Neuronal stem cell (in vitro differentiated cells): ENCODE measurements at regions not wholly inside any gene's neighbourhood (a gene's known extent, or its start where the extent isn't known, plus 50 kb on each side); places are given as distances from the start of the nearest gene placed in this dataset.

ENCODE experiments used
- DNase-seq: peaks from one replicate; pipeline ENCODE4 v3.0.0-alpha.2; 2013; ENCODE audit warnings: low spot score
- H2AFZ ChIP-seq: one replicate; pipeline ENCODE4 v1.6.1; 2013; ENCODE audit warnings: mild to moderate bottlenecking, low read length, inconsistent platforms
- H2AK5ac ChIP-seq: 2 replicates; pipeline ENCODE4 v1.6.1; 2013; ENCODE audit warnings: low read depth, mild to moderate bottlenecking, inconsistent platforms, low read length, moderate library complexity, mixed read lengths
- H2BK120ac ChIP-seq: 2 replicates; pipeline ENCODE4 v1.6.1; 2013; ENCODE audit warnings: low read depth, mild to moderate bottlenecking, inconsistent platforms, low read length, moderate library complexity, mixed read lengths
- H2BK12ac ChIP-seq: one replicate; pipeline ENCODE4 v1.6.1; 2013; ENCODE audit warnings: low read length, inconsistent platforms
- H2BK15ac ChIP-seq: 2 replicates; pipeline ENCODE4 v1.6.1; 2013; ENCODE audit warnings: mild to moderate bottlenecking, low read length, inconsistent platforms, mixed read lengths
- H2BK5ac ChIP-seq: one replicate; pipeline ENCODE4 v1.6.1; 2013; ENCODE audit warnings: inconsistent platforms, mild to moderate bottlenecking, low read length, moderate library complexity
- H3K14ac ChIP-seq: one replicate; pipeline ENCODE4 v1.6.1; 2013; ENCODE audit warnings: low read length, inconsistent platforms
- H3K18ac ChIP-seq: 2 replicates; pipeline ENCODE4 v1.6.1; 2013; ENCODE audit warnings: low read length, inconsistent platforms
- H3K23ac ChIP-seq: 2 replicates; pipeline ENCODE4 v1.6.1; 2013; ENCODE audit warnings: low read depth, mild to moderate bottlenecking, mixed read lengths, low read length, inconsistent platforms; ENCODE audit not compliant: poor library complexity
- H3K27ac ChIP-seq: replicated peaks from 3 replicates; pipeline ENCODE4 v1.5.1; 2013; ENCODE audit warnings: low read length, inconsistent platforms
- H3K27me3 ChIP-seq, 3 experiments: 2 replicates each; pipeline ENCODE4 v1.6.1; 2013; ENCODE audit warnings: low read length in 3 of 3, mild to moderate bottlenecking in 2 of 3, inconsistent platforms in 1 of 3, low read depth in 1 of 3, mixed read lengths in 1 of 3, moderate library complexity in 1 of 3; ENCODE audit not compliant: control insufficient read depth in 3 of 3, insufficient read depth in 3 of 3
- H3K36me3 ChIP-seq, 2 donors: replicated peaks in 1 of 2; 2 replicates each; pipeline ENCODE4 v1.6.1; 2013; ENCODE audit warnings: low read length in 2 of 2; ENCODE audit not compliant: control insufficient read depth in 2 of 2, insufficient read depth in 2 of 2
- H3K4ac ChIP-seq: 2 replicates; pipeline ENCODE4 v1.6.1; 2013; ENCODE audit warnings: inconsistent platforms, mild to moderate bottlenecking, low read length, moderate library complexity
- H3K4me1 ChIP-seq, 2 donors: 1 replicate in 1 of 2; 2 replicates in 1 of 2; pipeline ENCODE4 v1.6.1; 2013; ENCODE audit warnings: low read length in 2 of 2, low read depth in 1 of 2; ENCODE audit not compliant: control insufficient read depth in 2 of 2, insufficient read depth in 1 of 2
- H3K4me2 ChIP-seq: one replicate; pipeline ENCODE4 v1.6.1; 2013; ENCODE audit warnings: mild to moderate bottlenecking, low read length, inconsistent platforms; ENCODE audit not compliant: insufficient read depth, poor library complexity, severe bottlenecking
- H3K4me3 ChIP-seq, 2 donors: 2 replicates each; pipeline ENCODE4 v1.5.1; 2013; ENCODE audit warnings: low read length in 2 of 2, mild to moderate bottlenecking in 2 of 2, inconsistent platforms in 1 of 2, moderate library complexity in 1 of 2
- H3K79me1 ChIP-seq: one replicate; pipeline ENCODE4 v1.6.1; 2013; ENCODE audit warnings: low read depth, mild to moderate bottlenecking, inconsistent platforms, low read length, moderate library complexity
- H3K9ac ChIP-seq: one replicate; pipeline ENCODE4 v1.6.1; 2013; ENCODE audit warnings: mild to moderate bottlenecking, low read depth, low read length, inconsistent platforms; ENCODE audit not compliant: poor library complexity
- H3K9me3 ChIP-seq, 2 donors: replicated peaks in 1 of 2; 2 replicates each; pipeline versions ENCODE3 to v1.6.1; 2013; ENCODE audit warnings: low read length in 2 of 2, mild to moderate bottlenecking in 2 of 2, inconsistent platforms in 1 of 2, low read depth in 1 of 2, mixed read lengths in 1 of 2, moderate library complexity in 1 of 2; ENCODE audit not compliant: control insufficient read depth in 2 of 2, insufficient read depth in 1 of 2
- H4K8ac ChIP-seq: one replicate; pipeline ENCODE4 v1.6.1; 2013; ENCODE audit warnings: low read depth, mild to moderate bottlenecking, inconsistent platforms, low read length, moderate library complexity
- H4K91ac ChIP-seq: one replicate; pipeline ENCODE4 v1.6.1; 2013; ENCODE audit warnings: low read length, low read depth, mild to moderate bottlenecking, inconsistent platforms; ENCODE audit not compliant: poor library complexity
- WGBS, 2 donors: extraction: QIAGEN DNeasy Blood & Tissue Kit; methylation state at CpG; one replicate each; pipeline ENCODE4 v1.1.7; 2013; ENCODE audit warnings: missing lambda C conversion rate in 2 of 2, mixed read lengths in 1 of 2; ENCODE audit not compliant: insufficient read length in 2 of 2, insufficient replicate concordance in 1 of 2; ENCODE audit errors: extremely low coverage in 2 of 2; 5-methylcytosine and 5-hydroxymethylcytosine counted together

GRCh38 chr7:25952261-25953057 lies 199.5 kb upstream of the NFE2L3 start:
- Histone ChIP-seq H3K18ac (peak overlapping the region; percentile 54), H3K4me3 (no peak overlapping the region), H4K91ac (no peak overlapping the region), H2BK12ac (no peak overlapping the region), H4K8ac (no peak overlapping the region), H3K79me1 (no peaks in the 10 kb centered on the region), H2AK5ac (no peak overlapping the region), H2BK15ac (no peak overlapping the region), H2BK120ac (no peak overlapping the region), H3K23ac (no peak overlapping the region), H2AFZ (peak overlapping the region; percentile 19), H3K36me3 (no peaks in the 10 kb centered on the region), H3K4me1 (peaks cover 1 to 5% of the 10 kb centered on the region in 2 donors), H3K27me3 (peaks cover 0 to 82% (median 13%) of the 10 kb centered on the region in 3 experiments), H3K4ac (no peak overlapping the region), H2BK5ac (no peak overlapping the region), H3K27ac (no peak overlapping the region), H3K14ac (no peak overlapping the region), H3K9ac (no peak overlapping the region), H3K9me3 (no peaks in the 10 kb centered on the region), H3K4me2 (peak overlapping the region; percentile 81)
- DNase-seq: no peak
- no CpG with 5 or more reads among the region's 19 CpGs for WGBS, 2 donors

- no peak overlapping the region for H3K4me2 ChIP-seq
- H3K27me3 ChIP-seq: peaks cover 0 to 68% (median 13%) of the 10 kb centered on the region in 3 experiments
- H3K18ac ChIP-seq: no peak overlapping the region
- H3K4ac ChIP-seq: no peak overlapping the region
- WGBS, 2 donors: no CpG with 5 or more reads among the region's 1 CpG
- H3K4me1 ChIP-seq: peaks cover 1 to 5% of the 10 kb centered on the region in 2 donors
- no peak overlapping the region for H3K27ac ChIP-seq
- H2BK120ac ChIP-seq: no peak overlapping the region
- H3K14ac ChIP-seq: no peak overlapping the region
- no peaks in the 10 kb centered on the region for H3K9me3 ChIP-seq
- no peaks in the 10 kb centered on the region for H3K36me3 ChIP-seq
- H2BK5ac ChIP-seq: no peak overlapping the region
- H4K91ac ChIP-seq: no peak overlapping the region
- no peak overlapping the region for H2BK12ac ChIP-seq
- H3K79me1 ChIP-seq: no peaks in the 10 kb centered on the region
- no peak overlapping the region for H2AFZ ChIP-seq
- H3K23ac ChIP-seq: no peak overlapping the region
- DNase-seq: no peak
- H2AK5ac ChIP-seq: no peak overlapping the region
- no peak overlapping the region for H2BK15ac ChIP-seq
- no peak overlapping the region for H3K9ac ChIP-seq
- no peak overlapping the region for H4K8ac ChIP-seq
- no peak overlapping the region for H3K4me3 ChIP-seq
Observed at GRCh38 chr7:25953859-25954258, 198.1 kb upstream of the NFE2L3 start.

- H2AK5ac ChIP-seq: no peak overlapping the region
- H3K4ac ChIP-seq: no peak overlapping the region
- H4K91ac ChIP-seq: no peak overlapping the region
- no peak overlapping the region for H2BK120ac ChIP-seq
- no peaks in the 10 kb centered on the region for H3K79me1 ChIP-seq
- H4K8ac ChIP-seq: no peak overlapping the region
- H3K4me1 ChIP-seq: peaks cover 1 to 5% of the 10 kb centered on the region in 2 donors
- H3K27me3 ChIP-seq: peaks cover 0 to 63% (median 8%) of the 10 kb centered on the region in 3 experiments
- no peak overlapping the region for H2BK12ac ChIP-seq
- H3K4me2 ChIP-seq: no peak overlapping the region
- no peak overlapping the region for H3K4me3 ChIP-seq
- WGBS, 2 donors: no CpG with 5 or more reads among the region's 3 CpGs
- no peak overlapping the region for H3K27ac ChIP-seq
- H3K14ac ChIP-seq: no peak overlapping the region
- H2BK5ac ChIP-seq: no peak overlapping the region
- no peaks in the 10 kb centered on the region for H3K9me3 ChIP-seq
- H2BK15ac ChIP-seq: no peak overlapping the region
- no peak overlapping the region for H3K9ac ChIP-seq
- H3K23ac ChIP-seq: no peak overlapping the region
- H3K18ac ChIP-seq: no peak overlapping the region
- DNase-seq: no peak
- no peak overlapping the region for H2AFZ ChIP-seq
- H3K36me3 ChIP-seq: no peaks in the 10 kb centered on the region
Observed at GRCh38 chr7:25954395-25954794, 197.6 kb upstream of the NFE2L3 start.

GRCh38 chr7:25959168-25959734 lies 192.7 kb upstream of the NFE2L3 start:
- H2AK5ac ChIP-seq: no peak overlapping the region
- H3K27ac ChIP-seq: no peak overlapping the region
- H2BK5ac ChIP-seq: no peak overlapping the region
- H2BK15ac ChIP-seq: no peak overlapping the region
- no peak overlapping the region for H2BK120ac ChIP-seq
- H3K79me1 ChIP-seq: no peaks in the 10 kb centered on the region
- H4K8ac ChIP-seq: no peak overlapping the region
- WGBS, 2 donors: no CpG with 5 or more reads among the region's 5 CpGs
- no peak overlapping the region for H3K4me3 ChIP-seq
- DNase-seq: no peak
- no peak overlapping the region for H3K4ac ChIP-seq
- H3K9ac ChIP-seq: no peak overlapping the region
- H3K14ac ChIP-seq: no peak overlapping the region
- no peak overlapping the region for H2BK12ac ChIP-seq
- H3K27me3 ChIP-seq: peaks cover 0 to 19% (median 0%) of the 10 kb centered on the region in 3 experiments
- no peaks in the 10 kb centered on the region for H3K36me3 ChIP-seq
- H2AFZ ChIP-seq: no peak overlapping the region
- peaks cover 0 to 3% of the 10 kb centered on the region in 2 donors for H3K4me1 ChIP-seq
- H3K23ac ChIP-seq: no peak overlapping the region
- no peaks in the 10 kb centered on the region for H3K9me3 ChIP-seq
- no peak overlapping the region for H4K91ac ChIP-seq
- H3K18ac ChIP-seq: no peak overlapping the region
- no peak overlapping the region for H3K4me2 ChIP-seq
